HG03575 (cell line): ENCODE measurements at regions not wholly inside any gene's neighbourhood (a gene's known extent, or its start where the extent isn't known, plus 50 kb on each side); places are given as distances from the start of the nearest gene placed in this dataset.

ENCODE experiments used
- ATAC-seq: cut with Tn5 transposase; IDR thresholded peaks from one replicate; pipeline ENCODE4 v1.9.1; 2021; ENCODE audit not compliant: unreplicated experiment, insufficient number of reproducible peaks, low FRiP score; ENCODE audit errors: extremely low read depth

DNA sequence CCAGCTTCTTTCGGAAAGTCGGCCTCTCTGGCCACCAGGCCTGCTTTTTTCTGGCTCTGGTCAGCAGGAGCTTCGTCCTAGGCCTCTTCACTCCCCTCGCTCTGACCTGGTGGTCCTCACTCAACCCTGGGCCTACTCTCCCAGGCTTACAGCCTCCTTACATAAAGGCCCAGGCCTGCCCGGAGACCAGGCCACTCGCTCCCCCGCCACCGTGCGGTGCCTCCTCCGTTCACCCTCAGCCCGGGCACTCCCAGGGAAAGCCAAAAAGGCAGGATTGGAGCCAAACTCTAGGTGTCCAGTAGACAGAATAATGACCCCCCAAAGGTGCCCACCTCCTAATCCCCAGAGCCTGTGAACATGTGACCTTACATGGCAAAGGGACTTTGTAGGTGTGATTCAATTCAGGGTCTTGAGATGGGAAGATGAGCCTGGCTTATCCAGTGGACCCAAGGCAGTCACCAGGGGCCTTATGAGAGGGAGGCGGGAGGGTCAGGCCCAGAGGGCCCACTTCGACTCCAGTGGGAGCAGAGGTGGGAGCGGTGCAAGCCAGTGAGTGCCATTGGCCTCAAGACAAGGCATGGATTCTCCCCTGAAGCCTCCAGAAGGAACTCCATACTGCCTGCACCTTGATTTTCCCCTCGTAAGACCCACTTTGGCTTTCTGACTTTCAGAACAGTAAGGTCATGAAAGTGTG, 118.6 kb upstream of the PTPN1 start:
- ATAC-seq: no peak

DNA sequence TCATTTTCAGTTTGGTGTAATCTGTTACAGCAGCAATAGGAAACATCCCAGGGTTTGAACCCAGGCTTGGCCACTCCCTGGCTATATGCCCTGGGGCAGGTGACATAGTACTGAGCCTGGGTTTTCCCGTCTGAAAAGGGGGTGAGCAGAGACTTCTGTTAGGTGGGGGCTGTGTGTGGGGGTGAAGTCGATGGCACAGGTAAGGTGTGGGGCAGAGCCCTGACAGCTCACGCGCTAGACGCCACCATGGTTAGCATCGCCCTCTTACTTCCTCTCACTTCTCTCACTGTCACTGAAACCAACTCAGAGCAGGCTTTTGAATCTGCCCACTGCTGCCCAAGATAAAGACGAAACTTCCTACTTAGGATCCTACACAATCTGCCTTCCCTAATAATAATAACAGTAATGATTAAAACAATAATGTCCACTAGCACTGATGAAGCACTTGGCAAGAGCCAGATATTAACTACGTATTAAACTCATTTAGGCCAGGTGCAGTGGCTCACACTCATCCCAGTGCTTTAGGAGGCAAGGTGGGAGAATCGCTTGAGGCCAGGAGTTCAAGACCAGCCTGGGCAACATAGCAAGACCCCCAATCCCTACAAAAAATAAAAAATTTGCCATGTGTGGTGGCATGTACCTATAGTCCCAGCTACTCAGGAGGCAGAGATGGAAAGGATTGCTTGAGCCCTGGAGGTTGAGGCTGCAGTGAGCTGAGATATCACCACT, 117.9 kb upstream of the PTPN1 start:
- ATAC-seq: no peak

DNA sequence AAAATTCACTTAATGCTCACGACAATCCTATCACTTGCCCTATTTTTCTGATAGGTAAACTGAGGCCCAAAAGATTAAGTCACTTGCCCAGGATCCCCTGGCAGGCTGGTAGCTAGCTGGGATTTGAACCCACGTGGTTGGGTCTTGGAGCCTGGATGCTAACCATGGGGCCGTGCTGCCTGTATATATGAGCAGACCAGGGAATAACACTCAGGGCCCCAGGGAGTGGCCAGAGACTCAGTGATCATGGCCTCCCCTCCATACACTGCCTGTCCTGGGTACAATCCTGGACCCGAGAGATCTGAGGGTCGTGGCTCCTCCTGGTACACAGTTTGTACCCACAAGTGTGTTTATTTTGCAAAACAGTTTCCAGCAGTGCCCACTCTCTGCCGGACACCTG, 116.9 kb upstream of the PTPN1 start:
- ATAC-seq: no peak

DNA sequence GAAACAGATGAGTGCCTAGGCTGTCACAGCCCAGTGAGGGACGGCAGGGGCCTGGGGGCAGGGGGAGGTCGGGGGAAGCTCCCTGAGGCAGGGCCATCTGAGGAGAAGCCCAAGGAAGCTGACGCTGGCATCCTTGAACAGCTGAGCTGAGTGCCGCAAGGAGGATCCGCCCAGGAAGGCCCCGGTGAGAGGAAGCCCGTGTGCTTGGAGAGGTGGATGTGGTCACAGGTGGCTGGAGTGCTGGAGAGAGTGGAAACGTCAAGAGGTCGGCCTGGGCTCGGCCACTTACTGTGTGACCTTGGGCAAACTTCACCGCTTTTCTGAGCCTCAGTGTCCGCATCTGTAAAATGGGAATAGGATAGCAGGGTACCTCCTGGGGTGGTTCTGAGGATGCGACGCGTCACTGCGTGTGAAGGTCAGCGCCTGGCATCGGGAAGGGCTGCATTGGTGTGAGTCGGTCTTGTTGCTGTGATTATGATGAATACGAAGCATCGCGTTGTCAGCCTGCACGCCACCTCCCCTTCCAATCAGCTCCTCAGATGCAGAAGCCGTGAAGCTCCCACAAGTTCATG, 116.1 kb upstream of the PTPN1 start:
- ATAC-seq: no peak

DNA sequence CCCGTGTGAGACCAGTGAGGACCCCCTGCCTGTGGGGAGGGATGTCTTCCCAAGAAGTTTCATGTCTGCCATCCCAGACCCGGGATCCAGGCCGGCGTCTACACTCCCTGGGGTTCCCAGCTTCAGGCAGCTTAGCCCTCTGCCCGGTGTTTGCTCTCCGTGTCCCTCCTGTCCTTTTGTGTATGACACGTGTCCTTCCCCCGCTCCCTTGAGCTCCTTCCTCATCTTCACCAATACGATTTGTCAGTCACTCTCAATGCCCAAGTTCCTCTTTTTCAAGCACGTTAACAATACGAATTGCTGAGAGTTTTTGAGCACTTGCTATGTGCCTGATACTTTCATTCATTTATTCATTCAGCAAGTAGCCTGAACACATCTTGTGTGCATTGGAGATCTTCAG, 115.6 kb upstream of the PTPN1 start:
- ATAC-seq: no peak

DNA sequence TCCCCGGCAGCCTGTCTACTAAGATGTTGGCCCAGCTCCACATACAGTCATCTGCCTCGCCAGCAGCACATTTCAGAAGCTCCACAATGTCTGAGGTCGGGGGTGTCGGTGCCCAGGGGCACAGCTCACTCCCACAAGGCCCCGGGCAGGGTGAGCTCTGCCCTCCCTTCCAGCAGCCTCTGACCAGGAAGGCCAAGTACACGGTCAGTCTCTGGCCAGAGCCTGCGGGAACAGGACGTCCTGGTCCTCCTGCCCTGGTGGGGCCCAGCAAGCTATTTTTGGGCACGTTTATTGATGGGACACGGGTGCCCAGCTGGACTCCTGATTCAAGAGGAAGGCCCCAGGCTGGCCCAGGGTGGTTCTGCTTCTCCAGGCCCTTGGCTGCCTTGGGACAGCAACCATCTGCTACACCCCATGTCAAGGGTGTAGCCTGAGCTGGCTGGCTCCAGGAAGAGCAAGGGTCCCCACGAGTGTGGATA, 114.9 kb upstream of the PTPN1 start:
- ATAC-seq: no peak

DNA sequence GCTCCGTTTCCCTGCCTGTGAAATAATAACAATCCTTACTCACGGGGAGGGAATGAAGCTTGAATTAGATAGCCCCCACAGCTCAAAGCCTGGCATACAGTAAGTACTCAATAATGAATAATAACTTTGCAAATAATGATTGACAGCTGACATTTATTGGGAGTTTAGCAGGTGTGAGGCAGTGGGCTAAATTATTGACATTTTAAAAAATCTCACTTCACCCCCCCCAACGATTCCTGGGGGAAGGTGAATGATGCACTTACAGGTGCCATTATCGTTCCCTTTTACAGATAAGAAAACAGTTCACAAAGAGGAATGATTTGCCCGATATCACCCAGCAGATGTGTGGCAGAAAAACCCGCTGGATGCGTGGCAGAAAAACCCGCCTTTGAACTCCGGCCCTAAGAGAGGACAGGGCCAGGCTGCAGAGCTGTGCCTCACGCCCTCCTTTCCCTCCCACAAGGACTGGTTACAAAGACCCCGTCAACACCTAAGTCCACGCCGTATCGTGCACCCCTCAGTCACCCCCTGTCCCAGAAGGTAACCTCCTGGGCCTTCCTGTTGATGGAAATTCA, 114.2 kb upstream of the PTPN1 start:
- ATAC-seq: no peak

DNA sequence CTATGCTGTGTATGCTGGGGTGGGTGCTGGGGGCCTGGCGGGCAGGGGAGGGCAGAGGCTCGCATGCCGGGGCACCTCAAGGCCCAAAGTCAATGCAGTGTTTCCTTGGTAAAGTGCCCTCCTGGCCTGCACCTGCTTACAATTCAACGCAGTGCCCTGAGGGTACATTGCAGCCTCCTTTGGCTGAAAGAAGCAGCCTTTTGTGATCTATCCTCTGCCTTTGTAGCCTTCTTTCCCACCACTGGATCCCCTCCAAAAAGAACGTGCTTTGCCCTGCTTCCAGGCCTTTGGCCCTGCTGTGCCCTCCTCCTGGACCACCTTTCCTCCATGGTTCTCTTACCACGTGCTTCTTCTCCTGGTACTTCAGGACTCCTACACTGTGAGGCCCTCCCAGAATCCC, 113.6 kb upstream of the PTPN1 start:
- no peak for ATAC-seq

DNA sequence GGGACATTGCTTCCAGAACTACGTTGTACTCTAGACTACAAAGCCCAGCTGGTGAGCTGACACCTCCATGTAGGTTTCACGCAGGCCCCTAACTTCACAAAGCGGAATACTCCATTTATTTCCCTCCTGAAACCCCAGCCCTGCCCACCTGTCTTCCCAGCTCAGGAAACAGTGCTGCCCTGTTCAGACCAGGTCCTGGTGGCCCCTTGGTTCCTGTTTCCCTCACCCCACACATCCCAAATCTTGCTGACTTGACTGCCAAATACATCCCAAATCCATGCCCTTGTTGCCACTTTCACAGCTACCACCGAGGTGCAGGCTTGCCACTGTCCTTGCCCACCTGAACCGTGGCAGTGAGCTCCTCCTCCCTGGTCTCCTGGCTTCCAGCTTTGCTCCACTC, 113.1 kb upstream of the PTPN1 start:
- ATAC-seq: no peak

DNA sequence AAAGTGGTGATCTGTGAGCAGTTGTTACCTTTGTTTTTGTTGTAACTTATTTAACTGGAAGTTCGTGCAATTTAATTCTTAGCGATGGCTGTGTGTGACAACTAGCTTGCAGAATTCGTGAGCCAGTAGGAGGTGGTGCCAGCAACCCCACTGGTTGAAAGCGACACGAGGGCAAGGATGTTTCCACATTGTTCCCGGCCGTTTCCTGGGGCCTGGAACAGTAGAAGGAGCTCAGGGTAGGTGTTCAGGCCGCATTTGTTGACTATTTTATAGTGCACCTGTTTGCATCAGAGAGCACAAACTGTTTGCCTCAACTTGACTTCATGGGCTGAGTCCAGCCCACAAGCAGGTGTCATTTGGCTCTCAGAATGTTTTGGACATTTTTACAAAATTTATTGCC, 112.1 kb upstream of the PTPN1 start:
- no peak for ATAC-seq

DNA sequence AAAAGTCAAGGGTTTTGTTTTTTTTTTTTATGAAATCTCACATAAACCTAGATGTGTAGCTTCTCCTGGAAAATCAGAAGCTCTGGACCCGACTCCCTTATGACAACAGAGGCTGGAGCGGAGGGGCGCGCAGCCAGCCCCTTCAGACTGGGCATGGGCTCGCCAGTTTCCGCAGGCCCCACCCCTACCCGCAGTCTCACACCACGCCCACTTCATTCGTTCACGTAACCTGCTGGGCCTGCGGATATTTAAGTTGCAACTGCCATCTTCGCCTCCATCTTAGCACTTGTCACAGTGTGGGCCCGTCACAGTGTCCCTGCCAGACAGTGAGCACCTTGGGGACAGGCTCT, 111.7 kb upstream of the PTPN1 start:
- no peak for ATAC-seq

DNA sequence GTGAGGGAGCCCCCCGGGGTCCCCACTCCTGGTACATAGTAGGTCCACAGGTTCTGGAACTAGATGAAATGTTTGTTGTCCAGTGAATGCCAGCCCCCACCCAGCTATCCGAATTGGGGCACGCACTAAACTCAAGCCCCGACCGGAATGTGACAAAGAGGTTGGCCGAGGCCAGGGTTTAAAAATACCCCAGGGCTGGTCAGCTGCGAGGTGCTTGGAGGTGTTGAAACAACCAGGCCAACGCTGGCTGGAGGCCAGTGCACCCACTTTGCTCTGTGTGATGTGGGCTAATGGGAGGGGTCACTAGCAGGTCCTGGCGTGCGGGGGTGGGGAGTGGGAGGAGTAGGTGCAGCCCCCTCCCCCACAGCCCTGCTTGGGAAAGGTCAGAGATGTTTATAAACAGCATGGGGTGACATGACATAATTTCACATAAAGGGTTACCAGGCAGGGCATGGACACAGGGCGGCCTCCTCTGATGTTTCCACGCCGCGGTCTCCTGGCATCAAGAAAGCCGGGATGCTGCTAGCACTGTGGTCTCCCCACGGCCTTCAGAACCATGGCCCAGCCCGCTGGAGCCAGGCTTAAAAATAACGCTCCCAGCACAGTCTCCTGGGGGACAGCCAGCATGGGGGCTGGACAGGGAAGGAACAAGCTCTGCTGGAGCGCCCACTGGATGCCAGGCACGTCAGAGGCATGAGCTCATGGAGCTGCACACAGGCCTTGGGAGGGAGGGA, 111.2 kb upstream of the PTPN1 start:
- ATAC-seq: no peak

DNA sequence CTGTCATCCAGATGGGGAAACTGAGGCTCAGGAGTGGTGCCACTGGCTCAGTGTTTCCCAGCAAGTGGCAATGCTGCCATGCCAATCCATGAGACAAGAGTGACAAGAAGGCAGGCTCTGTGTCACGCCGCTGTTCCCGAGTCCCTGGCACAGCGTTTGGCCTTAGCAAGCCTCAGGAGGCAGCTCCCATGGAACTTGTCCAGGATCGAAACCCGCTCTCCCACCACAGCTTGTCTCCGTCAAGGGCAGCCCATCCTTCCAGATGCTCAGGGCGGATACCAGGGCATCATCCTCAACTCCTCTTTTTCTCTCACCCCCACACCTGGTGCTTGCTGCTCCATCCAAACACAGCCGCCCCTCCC, 110.6 kb upstream of the PTPN1 start:
- no peak for ATAC-seq

DNA sequence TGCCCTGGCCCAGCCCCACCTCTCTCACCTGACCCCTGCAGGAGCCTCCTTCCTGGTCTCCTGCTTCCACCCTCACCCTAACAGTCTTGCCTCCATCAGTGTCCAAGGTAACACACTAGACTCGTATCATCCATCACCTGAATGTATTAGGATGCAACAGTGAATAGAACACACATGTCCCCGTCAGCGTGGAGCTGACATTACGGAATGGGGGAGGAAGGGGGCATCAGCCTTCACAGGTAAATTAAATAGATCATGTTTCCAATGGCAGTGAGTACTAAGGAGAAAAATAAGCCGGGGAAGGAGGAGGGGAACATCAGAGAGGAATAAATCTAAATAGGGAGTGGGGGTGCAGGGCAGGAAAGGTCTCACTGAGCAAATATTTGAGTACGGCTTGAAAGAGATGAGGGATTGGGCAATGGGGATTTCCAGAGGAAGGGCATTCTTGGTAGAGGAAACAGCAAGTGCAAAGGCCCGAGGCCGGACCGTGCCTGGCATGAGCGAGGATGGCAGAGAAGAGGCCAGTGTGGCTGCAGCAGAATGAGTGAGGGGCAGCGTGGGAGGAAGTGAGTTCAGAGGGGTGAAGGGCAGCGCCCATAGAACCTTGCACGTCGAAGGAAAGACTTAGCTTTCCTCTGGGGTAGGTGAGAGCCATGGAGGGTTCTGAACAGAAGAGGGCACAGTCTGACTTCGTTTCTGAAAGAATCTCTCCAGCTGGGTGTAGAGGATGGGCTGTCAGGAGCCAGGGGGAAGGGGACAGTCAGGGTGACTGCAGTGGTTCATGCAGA, 110.1 kb upstream of the PTPN1 start:
- ATAC-seq: no peak

DNA sequence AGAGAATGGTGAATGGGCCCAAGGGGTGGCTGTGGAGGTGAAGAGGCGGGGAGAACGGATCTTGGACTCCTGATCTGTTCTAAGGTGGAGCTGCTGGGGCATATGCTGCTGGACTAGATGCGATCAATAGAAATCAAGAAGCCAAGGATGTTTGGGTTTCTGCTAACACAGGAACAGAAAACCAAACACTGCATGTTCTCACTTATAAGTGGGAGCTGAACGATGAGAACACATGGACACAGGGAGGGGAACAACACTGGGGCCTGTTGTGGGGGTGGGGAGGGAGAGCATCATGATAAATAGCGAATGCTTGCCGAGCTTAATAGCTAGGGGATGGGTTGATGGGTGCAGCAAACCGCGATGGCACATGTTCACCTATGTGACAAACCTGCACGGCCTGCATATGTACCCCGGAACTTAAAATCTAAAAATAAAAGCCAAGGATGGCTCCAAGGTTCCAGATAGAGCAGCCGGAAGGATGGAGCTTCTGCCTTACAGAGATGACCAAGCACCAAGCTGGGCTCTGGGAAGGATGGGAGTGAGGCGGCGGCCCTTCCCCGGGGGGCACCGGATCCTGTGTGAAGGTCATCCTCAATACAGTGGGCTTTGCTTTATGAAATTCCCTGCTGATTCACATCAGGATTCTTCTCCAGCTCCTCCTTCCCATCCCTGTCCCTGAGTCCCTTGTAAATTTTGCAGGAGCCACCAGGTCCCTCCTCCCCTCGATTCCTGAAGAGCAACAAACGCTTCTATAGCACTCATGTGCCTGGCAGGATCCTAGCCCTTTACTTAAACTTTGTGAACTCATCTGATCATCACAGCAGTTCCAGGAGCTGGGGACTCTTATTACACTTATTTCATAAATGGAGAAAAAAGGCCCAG, 109.2 kb upstream of the PTPN1 start:
- no peak for ATAC-seq

DNA sequence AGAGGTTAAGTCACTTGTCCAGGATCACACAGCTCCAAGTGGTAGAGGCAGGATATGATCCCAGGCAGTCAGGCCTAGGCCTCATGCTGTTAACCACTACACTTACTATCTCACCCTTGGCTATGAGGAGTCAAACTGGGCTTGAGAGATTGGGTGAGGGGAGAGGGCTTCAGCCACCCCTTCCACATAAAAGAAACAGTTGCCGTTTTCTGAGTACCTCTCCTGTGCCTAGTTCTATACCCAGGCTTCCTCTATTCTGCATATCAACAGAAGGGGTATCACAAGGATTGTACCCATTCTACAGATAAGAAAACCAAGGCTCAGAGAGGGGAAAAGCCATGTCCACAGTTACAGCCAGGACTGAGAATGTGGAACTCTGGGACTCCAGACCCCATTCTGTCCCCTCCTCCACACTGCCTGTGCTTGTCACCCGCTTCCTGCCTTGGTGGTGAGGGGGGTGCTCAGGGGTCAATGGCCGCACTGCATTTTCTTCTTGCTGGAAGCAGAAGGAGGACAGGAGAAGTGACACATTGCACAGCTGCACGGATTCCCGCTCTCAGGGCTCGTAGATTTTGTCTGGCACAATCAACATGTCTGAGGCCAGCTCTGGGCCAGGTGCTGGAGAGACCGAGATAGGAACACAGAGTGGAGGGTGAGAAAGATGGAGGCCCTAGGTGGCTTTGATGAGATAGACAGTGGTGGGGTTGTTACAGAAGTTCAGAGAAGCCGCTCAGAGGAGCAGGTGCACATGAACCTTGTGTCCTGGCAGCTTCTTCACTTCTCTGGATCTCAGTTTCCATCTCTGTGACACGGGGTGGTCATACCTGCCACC, 108.4 kb upstream of the PTPN1 start:
- ATAC-seq: no peak
